Hematopoietic multipotent progenitor cell treated with erythropoietin and hydrocortisone succinate and interleukin-3 and kit ligand, for 4 days (in vitro differentiated cells): ENCODE measurements at regions not wholly inside any gene's neighbourhood (a gene's known extent, or its start where the extent isn't known, plus 50 kb on each side); places are given as distances from the start of the nearest gene placed in this dataset.
"Not testable (repeated sequence)": the region's sequence is repeated elsewhere in the genome, so short reads cannot be mapped to it uniquely, and the experiment has no call there.

Experiments
- DNase-seq: peaks from one replicate; pipeline ENCODE4 v3.0.0-alpha.2; 2015

GRCh38 chr4:57993944-57994343, 883.8 kb upstream of the IGFBP7 start:
- DNase-seq, result no peak

GRCh38 chr4:57989430-57989829, 879.2 kb upstream of the IGFBP7 start:
- DNase-seq, result no peak

GRCh38 chr4:57985161-57985560, 875.0 kb upstream of the IGFBP7 start:
- DNase-seq, result no peak

GRCh38 chr4:57981123-57981522, 870.9 kb upstream of the IGFBP7 start:
- no peak for DNase-seq

DNA sequence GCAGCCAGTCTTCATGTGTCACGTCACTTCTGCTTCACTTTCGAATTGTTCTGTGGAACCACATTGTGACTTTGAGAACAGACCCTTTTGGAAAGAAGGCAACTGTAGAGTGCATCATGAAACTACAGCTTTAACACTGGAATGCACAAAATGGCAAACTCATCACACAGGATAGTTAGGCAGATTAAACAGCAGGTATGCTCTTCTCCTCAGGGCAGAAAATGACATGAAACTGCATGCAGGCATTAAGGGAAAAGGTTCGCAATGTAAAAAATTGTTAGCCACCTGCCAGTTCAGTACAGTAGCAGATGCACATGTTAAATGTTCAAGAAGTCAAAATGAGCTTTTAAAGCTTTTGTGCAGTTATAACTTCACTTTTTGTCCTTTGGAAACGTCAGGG, 864.6 kb upstream of the IGFBP7 start:
- DNase-seq, result no peak

- no peak for DNase-seq
Measured at GRCh38 chr4:57973819-57974218, 863.6 kb upstream of the IGFBP7 start.

DNA sequence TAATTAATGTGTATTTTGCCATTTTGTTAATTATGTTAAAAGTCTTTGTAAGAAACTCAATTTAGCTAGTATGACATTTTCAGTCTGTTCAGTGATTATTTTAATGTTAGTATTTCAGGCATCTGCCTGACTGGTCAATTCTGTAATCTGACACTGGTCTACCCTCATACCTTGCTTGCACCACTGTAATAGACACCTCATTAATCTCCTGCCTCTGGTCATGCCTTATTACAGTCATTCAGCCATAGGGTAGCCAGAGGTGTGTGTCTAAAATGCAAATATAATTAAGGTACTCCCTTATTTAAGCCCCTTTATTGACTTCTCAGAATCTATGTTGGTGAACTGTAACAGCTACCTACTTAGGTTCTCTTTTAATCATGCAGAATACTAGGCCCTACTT, 861.1 kb upstream of the IGFBP7 start:
- no peak for DNase-seq

DNA sequence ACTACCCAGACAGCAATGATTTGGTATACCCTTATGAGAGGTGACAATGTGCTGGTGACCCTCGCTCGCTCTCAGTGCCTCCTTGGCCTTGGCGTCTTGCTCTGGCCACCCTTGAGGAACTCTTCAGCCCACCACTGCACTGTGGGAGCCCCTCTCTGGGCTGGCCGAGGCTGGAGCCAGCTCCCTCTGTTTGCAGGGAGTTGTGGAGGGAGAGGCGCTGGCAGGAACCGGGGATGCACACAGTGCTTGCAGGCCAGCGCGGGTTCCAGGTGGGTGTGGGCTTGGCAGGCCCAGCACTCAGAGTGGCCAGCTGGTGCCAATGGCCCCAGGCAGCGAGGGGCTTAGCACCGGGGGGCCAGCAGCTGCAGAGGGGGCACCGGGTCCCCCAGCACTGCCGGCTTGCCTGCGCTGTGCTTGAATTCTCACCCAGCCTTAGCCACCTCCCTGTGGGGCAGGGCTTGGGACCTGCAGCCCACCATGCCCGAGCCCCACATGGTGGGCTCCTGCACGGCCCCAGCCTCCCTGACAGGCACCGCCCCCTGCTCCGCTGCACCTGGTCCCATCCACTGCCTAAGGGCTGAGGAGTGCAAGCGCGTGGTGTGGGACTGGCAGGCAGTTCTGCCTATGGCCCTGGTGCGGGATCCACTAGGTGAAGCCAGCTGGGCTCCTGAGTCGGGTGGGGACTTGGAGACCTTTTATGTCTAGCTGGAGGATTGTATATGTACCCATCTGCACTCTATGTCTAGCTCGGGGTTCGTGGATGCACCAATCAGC, 857.0 kb upstream of the IGFBP7 start:
- no peak for DNase-seq

DNA sequence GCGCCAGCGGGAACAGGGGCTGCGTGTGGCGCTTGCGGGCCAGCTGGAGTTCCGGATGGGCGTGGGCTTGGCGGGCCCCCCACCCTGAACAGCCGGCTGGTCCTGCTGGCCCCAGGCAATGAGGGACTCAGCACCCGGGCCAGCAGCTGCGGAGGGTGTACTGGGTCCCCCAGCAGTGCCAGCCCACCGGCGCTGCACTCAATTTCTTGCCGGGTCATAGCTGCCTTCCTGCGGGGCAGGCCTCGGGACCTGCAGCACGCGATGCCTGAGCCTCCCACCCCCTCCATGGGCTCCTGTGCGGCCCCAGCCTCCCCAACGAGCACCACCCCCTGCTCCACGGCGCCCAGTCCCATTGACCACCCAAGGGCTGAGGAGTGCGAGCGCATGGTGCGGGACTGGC, 855.2 kb upstream of the IGFBP7 start:
- not testable (repeated sequence) for DNase-seq

DNA sequence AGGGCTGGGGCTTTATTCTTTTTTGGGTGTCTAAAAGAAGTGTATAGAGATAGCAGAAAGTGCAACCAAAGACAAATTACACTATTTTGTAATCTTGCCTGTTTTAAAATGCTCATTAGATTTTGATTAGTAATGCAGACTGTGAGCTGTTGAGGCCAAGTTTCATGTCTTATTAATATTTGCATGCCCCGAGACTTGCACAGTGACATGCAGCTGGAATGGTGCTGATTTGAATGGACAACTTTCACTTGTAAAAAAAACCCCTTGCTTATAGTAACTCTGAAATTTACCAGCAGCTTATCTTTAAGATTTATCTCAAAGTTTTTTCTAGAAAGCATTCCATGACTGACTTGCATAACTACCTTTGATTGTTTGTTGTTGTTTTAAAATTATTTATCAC, 835.1 kb upstream of the IGFBP7 start:
- DNase-seq, result no peak

DNA sequence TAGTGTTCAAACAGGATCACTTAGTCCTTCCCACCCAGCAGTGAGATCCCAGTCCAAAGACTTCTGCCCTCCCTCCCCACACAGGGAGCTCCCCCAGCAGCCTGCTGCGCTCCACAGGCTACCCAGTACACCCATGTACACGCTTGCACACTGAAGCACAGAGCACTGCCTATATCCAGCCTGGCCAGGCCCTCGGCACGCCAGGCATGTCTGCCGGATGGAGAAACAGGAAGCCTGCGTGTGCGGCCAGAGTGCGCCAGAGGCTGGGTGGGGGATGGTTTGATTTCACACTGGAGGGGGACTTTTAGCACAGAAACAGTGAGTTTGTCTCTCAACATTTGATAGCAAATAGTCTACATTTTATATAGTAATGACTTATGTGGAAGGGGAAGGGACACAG, 833.5 kb upstream of the IGFBP7 start:
- peak; percentile 70 for DNase-seq

DNA sequence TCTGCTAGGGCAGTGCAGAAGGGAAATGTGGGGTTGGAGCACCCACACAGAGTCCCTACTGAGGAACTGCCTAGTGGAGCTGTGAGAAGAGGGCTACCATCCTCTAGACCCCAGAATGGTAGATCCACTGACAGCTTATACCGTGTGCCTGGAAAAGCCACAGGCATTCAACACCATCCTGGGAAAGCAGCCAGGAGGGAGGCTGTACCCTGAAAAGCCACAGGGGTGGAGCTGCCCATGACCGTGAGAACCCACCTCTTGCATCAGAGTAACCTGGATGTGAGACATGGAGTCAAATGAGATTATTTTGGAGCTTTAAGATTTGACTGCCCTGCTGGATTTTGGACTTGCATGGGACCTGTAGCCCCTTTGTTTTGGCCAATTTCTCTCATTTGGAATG, 827.1 kb upstream of the IGFBP7 start:
- DNase-seq, result not testable (repeated sequence)

- DNase-seq, result no peak
Measured at GRCh38 chr4:57926311-57926710, 816.1 kb upstream of the IGFBP7 start.

DNA sequence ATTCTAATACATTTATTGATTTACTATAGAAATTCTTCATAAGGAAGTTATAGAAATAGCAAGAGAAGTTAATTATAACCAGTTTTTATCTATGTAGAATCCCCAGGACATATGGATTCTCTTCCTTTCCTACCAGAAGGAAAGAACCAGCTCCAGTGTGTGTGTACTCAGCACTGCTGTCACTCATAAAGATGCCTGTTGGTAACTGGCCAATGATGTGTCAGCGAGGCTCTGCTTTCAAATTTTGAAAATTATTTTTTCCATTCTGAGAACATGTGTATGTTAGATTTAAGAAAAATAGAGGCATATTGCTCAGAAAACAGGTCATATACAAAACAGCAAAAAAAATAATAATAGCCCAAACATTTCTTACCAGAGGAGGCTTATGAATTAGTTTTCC, 814.8 kb upstream of the IGFBP7 start:
- no peak for DNase-seq

GRCh38 chr4:57916479-57916878, 806.3 kb upstream of the IGFBP7 start:
- no peak for DNase-seq

GRCh38 chr4:57911203-57911602, 801.0 kb upstream of the IGFBP7 start:
- DNase-seq, result no peak

DNA sequence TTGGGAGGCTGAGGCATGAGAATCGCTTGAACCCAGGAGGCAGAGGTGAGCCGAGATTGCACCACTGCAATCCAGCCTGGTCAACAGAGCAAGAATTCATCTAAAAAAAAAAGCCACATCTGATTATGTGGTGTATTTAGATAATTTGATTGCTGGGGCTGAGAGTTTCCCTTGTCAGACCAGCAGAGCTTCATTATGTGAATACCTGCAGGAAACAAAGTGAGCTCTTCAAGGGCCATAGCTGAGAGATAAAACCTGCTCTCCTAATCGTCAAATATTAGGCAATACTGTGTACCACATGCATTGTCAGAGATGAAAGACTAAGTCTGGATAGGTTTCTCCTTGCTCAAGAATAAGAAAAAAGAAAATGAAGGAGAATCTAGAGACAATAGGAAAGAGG, 800.0 kb upstream of the IGFBP7 start:
- no peak for DNase-seq

DNA sequence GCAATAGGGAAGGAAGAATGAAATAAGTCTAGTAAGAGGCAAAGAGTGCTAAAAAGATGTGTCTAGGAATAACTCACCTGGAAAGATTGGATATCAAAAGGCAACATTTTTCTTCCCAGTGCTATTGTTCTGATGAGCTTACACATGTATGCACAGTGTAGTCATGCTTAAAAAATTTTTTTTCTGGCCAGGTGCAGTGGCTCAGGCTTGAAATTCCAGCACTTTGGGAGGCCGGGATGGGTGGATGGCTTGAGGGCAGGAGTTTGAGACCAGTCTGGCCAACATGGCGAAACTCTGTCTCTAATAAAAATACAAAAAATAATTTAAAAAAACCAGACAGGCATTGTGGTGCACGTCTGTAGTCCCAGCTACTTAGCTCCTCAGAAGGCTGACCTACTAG, 795.8 kb upstream of the IGFBP7 start:
- no peak for DNase-seq

GRCh38 chr4:57877047-57877458, 766.9 kb upstream of the IGFBP7 start:
- DNase-seq, result no peak

DNA sequence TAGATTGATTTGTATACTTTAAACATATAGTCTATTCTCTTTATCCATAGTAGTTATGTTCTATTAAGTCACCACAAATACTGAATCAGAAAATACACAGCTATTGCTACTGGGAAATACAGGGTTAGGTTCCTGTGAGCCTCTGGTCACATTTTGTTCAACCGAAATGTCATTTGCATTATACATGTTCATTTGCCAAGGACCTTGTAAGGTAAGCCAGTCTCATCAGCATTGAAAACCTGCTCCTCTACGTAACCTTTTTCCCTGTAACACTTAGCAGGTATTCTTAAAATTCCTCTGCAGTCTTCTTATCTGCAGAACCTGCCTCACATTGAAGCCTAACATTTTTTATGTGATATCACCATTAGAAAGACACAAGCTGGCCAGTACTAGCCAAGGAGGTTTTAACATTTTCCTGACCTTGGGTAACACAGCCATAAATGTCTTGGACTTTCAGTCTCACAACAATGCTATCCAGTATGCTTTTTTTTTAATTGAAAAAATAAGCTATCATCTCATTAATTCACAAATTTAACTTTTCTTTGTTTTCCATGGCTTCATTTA, 765.7 kb upstream of the IGFBP7 start:
- no peak for DNase-seq

DNA sequence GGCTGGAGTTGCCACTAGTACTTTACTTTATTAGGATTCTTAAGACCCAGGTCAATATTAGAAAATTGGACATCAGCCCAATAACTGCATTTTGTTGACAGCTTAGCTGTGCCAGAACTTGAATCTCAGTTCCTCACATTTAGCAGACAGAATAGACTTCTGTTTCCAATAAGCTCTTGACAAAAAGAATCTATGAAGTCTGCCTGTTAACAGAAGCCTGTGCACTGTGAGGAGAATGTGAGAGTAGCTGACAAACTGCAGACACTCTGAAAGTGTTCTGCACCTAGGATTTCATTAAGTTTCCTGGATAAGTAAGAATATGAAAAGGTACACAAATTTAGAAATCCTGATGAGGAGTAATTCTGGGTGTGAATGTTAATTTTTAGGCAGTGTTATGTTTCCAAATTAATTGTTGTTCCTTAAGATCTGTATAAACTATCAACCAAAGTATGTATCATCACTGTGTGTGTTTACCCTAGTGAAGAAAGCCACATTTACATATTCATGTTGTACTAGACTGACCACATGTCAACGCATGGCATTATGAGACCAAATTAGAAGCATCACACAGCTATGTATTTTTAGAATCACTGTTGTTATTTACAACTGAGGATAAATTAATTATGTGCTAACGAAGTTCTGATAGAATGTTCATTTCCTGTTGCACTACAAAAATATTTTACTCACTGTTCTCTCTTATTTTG, 756.4 kb upstream of the IGFBP7 start:
- DNase-seq, result no peak

- no peak for DNase-seq
Measured at GRCh38 chr4:57865264-57865663, 755.1 kb upstream of the IGFBP7 start.

DNA sequence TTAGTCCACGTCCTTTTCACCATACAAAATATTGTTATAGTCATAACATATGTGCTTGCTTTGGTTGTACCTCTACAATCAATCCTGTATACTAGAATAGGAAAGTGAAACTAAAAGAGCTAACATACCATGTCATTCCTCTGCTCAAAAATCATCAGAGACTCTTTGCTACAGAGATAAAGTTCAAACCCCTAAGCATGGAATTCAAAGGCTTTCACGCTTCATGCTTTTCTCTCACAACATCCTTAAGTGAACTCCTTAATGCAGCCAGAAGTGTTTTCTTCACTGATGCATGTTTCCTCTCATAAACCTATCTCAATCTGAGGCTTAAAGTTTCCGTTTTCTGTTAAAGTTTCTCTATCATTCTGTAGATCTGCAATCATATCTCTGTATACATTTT, 744.6 kb upstream of the IGFBP7 start:
- no peak for DNase-seq

GRCh38 chr4:57850141-57850540, 740.0 kb upstream of the IGFBP7 start:
- no peak for DNase-seq
